ENCODE measurements at regions not wholly inside any gene's neighbourhood (a gene's known extent, or its start where the extent isn't known, plus 50 kb on each side); places are given as distances from the start of the nearest gene placed in this dataset.

DNA sequence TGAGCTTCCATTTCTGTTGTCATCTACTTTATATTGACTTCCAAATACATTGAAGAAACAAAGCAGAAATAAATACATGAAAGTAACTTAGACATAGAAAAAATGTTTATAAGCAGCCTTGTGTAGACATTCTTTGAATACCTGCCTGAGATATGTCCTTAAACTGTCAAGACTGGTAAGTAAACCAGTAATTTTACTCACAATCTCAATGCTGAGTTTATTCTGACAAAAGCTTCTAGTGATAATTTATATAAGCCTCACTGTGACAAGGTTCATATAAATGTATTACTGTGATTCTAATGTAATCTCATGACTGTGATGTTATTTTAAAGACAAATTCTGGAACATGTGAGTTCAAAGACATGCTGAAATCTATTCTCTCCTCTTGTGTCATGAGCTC, 516.7 kb upstream of the B3GALT2 start:
- no peaks in the 10 kb centered on the region for H3K79me2 ChIP-seq (ENCODE audit: insufficient read depth, low read length)
- no peak overlapping the region for H3K4me2 ChIP-seq (ENCODE audit: low read depth, low read length, poor library complexity, severe bottlenecking)
- no peaks in the 10 kb centered on the region for H3K9me2 ChIP-seq (replicated peaks; ENCODE audit: low read depth, low read length)
- H3F3A ChIP-seq (ENCODE audit: low read depth), result no peaks in the 10 kb centered on the region
- H4K20me1 ChIP-seq (ENCODE audit: insufficient read depth, low read length, poor library complexity, severe bottlenecking), result no peaks in the 10 kb centered on the region
- no peak overlapping the region for H2AFZ ChIP-seq (ENCODE audit: low read length)
- no peaks in the 10 kb centered on the region for H3K27me3 ChIP-seq (ENCODE audit: insufficient read depth, low read length, poor library complexity, severe bottlenecking)
- H3K4me3 ChIP-seq (ENCODE audit: low read length, poor library complexity, severe bottlenecking), result no peak overlapping the region
- no peaks in the 10 kb centered on the region for H3K4me1 ChIP-seq (ENCODE audit: insufficient read depth, low read length, poor library complexity, severe bottlenecking)
- H3K36me3 ChIP-seq (ENCODE audit: insufficient read depth, low read length), result no peaks in the 10 kb centered on the region
- H3K9me3 ChIP-seq (ENCODE audit: insufficient read depth, low read depth, low read length), result no peaks in the 10 kb centered on the region
- H3K9ac ChIP-seq (ENCODE audit: low read depth, low read length, poor library complexity, severe bottlenecking), result no peak overlapping the region
- TF ChIP-seq EZH2phosphoT487 (IDR thresholded peaks at IDR 0.05; ENCODE audit: borderline replicate concordance), result no peak
- TF ChIP-seq, protein P1, sequence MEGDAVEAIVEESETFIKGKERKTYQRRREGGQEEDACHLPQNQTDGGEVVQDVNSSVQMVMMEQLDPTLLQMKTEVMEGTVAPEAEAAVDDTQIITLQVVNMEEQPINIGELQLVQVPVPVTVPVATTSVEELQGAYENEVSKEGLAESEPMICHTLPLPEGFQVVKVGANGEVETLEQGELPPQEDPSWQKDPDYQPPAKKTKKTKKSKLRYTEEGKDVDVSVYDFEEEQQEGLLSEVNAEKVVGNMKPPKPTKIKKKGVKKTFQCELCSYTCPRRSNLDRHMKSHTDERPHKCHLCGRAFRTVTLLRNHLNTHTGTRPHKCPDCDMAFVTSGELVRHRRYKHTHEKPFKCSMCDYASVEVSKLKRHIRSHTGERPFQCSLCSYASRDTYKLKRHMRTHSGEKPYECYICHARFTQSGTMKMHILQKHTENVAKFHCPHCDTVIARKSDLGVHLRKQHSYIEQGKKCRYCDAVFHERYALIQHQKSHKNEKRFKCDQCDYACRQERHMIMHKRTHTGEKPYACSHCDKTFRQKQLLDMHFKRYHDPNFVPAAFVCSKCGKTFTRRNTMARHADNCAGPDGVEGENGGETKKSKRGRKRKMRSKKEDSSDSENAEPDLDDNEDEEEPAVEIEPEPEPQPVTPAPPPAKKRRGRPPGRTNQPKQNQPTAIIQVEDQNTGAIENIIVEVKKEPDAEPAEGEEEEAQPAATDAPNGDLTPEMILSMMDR (conservative IDR thresholded peaks at IDR 0.05; ENCODE audit: low read length), result no peak

DNA sequence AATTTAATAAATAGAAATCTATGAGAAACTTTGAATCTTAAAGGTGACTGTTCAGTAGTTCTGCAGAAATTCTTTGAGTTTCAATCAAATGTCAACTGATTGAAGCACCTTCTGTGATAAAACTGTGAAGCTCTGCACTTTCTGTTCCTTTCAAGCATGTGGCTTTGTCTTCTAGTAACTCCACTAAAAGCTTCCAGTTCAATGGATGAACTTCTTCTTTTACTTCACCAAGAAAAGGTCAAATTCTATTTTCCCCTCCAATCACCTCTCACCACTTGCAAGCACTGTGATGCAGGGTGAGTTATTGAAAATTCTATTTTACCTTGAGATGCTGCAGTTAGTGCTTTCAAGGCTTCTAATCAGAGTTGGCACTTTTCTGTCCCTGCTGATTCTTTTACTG, 515.3 kb upstream of the B3GALT2 start:
- H3F3A ChIP-seq (ENCODE audit: low read depth), result no peaks in the 10 kb centered on the region
- H3K36me3 ChIP-seq (ENCODE audit: insufficient read depth, low read length), result no peaks in the 10 kb centered on the region
- no peaks in the 10 kb centered on the region for H3K4me1 ChIP-seq (ENCODE audit: insufficient read depth, low read length, poor library complexity, severe bottlenecking)
- H3K9me3 ChIP-seq (ENCODE audit: insufficient read depth, low read depth, low read length), result no peaks in the 10 kb centered on the region
- H3K4me2 ChIP-seq (ENCODE audit: low read depth, low read length, poor library complexity, severe bottlenecking), result no peak overlapping the region
- no peak overlapping the region for H3K4me3 ChIP-seq (ENCODE audit: low read length, poor library complexity, severe bottlenecking)
- H3K9ac ChIP-seq (ENCODE audit: low read depth, low read length, poor library complexity, severe bottlenecking), result no peak overlapping the region
- no peak overlapping the region for H2AFZ ChIP-seq (ENCODE audit: low read length)
- TF ChIP-seq EZH2phosphoT487 (IDR thresholded peaks at IDR 0.05; ENCODE audit: borderline replicate concordance), result no peak
- TF ChIP-seq, protein P1 (conservative IDR thresholded peaks at IDR 0.05; ENCODE audit: low read length), result no peak
- no peaks in the 10 kb centered on the region for H3K79me2 ChIP-seq (ENCODE audit: insufficient read depth, low read length)
- H3K27me3 ChIP-seq (ENCODE audit: insufficient read depth, low read length, poor library complexity, severe bottlenecking), result no peaks in the 10 kb centered on the region
- no peaks in the 10 kb centered on the region for H3K9me2 ChIP-seq (replicated peaks; ENCODE audit: low read depth, low read length)
- H4K20me1 ChIP-seq (ENCODE audit: insufficient read depth, low read length, poor library complexity, severe bottlenecking), result no peaks in the 10 kb centered on the region

DNA sequence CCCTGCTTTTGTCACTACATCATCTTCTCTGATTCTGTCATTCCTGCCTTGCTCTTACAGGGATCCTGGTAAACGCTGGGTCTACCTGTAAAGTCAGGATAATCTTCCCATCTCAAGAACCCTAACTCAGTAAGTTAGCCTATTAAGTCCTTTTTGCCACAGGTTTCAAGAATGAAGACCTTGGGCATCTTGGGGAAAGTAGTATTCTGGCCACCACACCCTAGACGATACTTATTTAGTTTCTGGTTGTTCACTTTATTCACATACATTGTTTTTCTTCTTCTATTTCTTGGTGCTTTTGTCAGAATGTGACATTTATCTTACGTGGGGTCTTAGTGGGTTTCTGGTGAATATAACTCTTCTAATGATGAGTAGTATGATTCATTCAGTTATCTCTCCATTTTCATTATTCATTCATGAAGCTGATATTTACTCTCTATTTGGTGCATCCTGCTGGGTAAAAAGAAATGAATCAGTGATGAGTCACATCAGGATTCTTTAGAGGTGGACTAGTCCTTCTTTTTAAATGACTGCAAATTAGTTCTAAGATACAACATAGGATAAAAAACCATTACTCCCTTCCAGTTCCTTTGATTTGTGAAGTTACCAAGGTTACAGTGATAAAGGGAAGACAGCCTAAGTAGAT, 514.4 kb upstream of the B3GALT2 start:
- Histone ChIP-seq H4K20me1 (ENCODE audit: insufficient read depth, low read length, poor library complexity, severe bottlenecking) (no peaks in the 10 kb centered on the region), H3F3A (ENCODE audit: low read depth) (no peaks in the 10 kb centered on the region), H3K4me3 (ENCODE audit: low read length, poor library complexity, severe bottlenecking) (no peak overlapping the region), H3K9me3 (ENCODE audit: insufficient read depth, low read depth, low read length) (no peaks in the 10 kb centered on the region), H3K4me1 (ENCODE audit: insufficient read depth, low read length, poor library complexity, severe bottlenecking) (no peaks in the 10 kb centered on the region), H3K4me2 (ENCODE audit: low read depth, low read length, poor library complexity, severe bottlenecking) (no peak overlapping the region), H3K36me3 (ENCODE audit: insufficient read depth, low read length) (no peaks in the 10 kb centered on the region), H3K79me2 (ENCODE audit: insufficient read depth, low read length) (no peaks in the 10 kb centered on the region), H3K27me3 (ENCODE audit: insufficient read depth, low read length, poor library complexity, severe bottlenecking) (no peaks in the 10 kb centered on the region), H3K9me2 (replicated peaks; ENCODE audit: low read depth, low read length) (no peaks in the 10 kb centered on the region), H2AFZ (ENCODE audit: low read length) (no peak overlapping the region), H3K9ac (ENCODE audit: low read depth, low read length, poor library complexity, severe bottlenecking) (no peak overlapping the region)
- TF ChIP-seq EZH2phosphoT487 (IDR thresholded peaks at IDR 0.05; ENCODE audit: borderline replicate concordance), result no peak
- TF ChIP-seq, protein P1 (conservative IDR thresholded peaks at IDR 0.05; ENCODE audit: low read length), result no peak

All from Loucy (cell line).